Medulla oblongata (tissue), 1 donor: ENCODE measurements at regions not wholly inside any gene's neighbourhood (a gene's known extent, or its start where the extent isn't known, plus 50 kb on each side); places are given as distances from the start of the nearest gene placed in this dataset.
A peak's percentile ranks its signal among the peaks of the same experiment; 100 is the strongest.

Experiments
- DNase-seq: peaks from one replicate; pipeline ENCODE4 v3.0.0-alpha.2; 2015; ENCODE audit errors: extremely low spot score

DNA sequence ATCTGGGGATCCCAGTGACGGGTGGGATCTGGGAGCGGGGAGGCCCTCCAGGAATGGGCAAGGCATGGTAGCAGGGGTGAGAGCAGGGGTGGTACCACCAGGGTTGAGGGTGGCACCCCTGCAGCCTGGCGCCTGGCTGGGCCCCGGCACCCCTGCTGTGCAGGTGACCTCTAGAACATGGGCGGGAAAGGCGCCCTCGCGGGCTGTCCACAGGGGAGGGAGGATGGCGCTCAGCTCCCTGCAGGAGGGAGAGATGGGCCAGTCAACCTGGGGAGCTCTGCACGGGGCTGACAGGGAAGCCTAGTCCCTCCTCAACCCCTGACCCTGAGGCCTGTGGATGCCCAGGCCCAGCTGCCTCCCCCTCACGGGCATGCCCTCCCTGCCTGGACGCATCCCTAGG, 61.6 kb upstream of the SLCO4A1 start:
- DNase-seq: no peak

DNA sequence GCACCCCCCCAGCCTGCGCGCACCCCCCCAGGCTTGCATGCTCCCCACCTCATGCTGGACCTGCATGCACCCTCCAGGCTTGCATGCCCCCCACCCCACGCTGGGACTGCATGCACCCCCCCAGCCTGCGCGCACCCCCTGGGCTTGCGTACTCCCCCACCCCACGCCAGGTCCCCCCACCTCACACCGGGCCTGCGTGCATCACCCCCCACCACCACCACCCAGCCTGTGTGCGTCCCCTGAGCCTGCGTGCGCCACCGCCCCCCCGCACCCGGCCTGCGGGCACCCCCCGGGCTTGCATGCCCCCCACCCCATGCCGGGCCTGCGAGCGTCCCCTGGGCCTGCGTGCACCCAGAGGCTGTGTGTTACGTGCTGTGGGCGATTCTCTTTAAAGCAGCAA, 61.0 kb upstream of the SLCO4A1 start:
- DNase-seq: no peak

DNA sequence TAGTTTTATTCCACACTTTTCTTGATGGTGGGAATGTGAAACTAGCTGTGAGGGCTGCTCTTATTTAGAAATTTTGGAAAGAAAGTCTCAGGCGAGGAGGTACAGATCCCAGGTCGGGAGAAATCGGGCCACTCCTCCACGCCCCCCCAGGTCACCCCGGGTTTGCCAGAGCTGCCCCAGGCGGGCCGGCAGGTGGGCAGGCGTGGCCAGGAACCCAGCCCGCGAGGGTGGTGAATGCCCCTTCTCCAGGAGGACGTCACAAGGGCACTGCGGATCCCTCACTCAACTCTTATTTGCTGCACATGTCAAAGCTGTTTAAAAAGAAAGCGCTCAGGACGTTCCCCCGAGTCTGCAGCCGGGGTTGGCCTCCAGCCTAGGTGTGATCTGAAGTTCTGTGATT, 60.5 kb upstream of the SLCO4A1 start:
- DNase-seq: no peak

DNA sequence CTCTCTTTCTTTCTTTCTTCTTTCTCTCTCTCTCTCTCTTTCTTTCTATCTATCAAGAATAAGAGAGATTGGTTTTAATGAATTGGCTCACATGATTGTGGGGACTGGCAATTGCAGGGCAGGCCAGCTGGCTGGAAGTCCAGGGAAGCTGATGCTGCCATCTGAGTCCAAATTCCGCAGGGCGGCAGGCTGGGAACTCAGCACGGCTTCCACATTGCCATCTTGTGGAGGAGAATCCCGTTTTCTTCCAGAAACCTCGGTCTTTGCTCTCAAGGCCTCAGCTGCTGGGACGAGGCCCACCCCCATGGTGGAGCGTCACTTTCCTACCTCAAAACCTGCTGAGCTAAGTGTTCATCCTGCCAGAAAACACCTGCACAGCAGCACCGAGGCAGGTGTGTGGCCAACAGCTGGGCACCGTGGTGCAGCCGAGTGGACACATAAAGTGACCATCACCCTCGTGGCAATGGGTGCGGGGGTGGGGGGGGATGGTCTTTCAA, 58.8 kb upstream of the SLCO4A1 start:
- peak; percentile 57 for DNase-seq

DNA sequence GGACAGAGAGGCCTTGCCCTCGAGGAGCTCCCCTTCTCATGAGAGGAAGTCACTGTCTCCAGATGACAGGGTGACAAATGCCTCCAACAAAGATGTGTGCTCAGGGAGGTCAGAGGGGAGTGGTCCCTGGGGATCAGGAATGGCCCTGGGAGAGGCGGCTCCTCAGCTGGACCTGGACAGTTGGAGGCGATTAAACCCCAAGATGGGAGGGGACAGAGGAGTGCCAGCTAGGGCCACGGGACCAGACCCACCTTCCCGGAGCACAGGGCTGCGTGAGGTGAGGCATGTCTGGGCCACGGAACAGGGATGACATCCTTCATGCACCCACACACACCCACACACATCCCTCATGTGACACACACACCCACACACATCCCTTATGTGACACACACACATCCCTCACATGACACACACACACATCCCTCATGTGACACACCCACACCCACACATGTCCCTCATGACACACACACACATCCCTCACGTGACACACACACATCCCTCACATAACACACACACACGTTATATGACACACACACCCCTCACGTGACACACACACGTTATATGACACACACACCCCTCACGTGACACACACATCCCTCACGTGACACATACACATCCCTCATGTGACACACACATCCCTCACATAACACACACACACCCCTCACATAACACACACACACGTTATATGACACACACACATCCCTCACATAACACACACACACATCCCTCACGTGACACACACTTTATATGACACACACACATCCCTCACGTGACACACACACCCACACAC, 57.4 kb upstream of the SLCO4A1 start:
- DNase-seq: no peak

DNA sequence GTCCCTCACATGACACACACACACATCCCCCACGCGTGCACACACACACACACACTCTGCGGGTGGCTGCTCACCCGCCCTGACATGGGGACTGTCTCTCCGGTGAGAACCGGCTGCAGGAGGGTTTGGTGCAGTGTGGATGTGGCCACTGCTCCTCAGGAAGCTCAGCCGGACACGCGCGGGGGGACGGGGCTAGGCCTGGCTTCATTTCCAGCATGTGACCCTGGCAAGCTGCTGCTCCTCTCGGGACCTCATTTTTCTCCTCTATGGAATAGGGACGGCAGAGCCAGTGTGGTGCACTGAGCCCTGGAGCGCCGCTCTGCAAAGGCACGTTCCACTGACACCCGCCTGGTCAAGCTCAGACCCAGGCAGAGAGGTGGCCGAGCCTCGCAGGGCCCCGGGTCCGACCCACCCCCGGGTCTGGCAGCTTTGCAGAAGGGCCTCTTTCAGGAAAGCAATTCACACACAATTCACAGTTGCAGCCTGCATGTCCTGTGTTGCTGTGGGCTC, 56.8 kb upstream of the SLCO4A1 start:
- DNase-seq: no peak

DNA sequence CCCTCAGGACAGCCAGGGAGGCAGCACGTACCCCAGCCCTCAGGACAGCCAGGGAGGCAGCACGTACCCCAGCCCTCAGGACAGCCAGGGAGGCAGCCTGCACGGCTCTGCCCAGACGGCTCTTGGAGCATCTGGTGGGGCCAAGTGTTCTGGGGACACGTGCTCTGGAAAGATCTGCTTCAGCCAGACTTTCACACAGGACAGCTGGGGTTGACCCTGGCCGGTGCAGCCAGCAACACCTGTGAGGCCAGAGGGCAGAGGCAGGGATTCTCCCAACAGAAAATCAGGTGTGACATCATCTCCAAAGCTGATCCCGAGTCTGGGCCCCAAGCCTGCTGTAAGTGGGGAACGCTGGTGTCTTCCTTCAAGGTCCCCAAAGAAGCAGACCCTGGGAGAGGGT, 55.5 kb upstream of the SLCO4A1 start:
- DNase-seq: no peak

DNA sequence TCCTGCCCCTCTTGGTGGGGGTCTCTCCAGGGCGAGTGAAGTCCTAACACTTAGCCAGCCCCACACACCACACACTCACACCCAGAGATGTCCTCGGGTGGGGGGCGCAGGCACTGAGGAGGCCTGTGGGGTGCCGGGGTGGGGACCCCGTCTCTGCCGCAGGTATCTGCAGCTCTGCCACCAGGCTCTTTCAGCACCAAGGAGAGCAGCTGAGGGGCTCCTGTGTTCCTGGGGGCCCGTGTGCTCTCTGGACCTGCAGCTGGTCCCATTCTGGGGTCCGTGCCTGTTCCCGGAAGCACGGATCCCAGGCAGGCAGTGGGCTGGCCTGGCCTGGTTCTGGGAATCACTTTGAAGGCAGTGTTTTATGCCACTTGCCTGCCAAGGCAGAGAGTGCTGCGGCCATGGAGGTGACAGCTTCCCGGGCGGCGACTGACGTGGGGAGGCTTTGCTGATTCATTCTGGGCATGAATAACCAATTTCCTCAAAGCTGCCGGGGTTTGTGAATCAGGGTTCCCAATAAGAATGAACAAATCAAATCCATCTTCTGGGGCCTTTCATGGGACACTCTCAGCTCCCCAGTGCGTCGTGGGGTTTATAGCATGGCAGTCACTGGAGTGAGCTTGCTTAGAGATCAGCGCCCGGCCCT, 54.4 kb upstream of the SLCO4A1 start:
- no peak for DNase-seq

DNA sequence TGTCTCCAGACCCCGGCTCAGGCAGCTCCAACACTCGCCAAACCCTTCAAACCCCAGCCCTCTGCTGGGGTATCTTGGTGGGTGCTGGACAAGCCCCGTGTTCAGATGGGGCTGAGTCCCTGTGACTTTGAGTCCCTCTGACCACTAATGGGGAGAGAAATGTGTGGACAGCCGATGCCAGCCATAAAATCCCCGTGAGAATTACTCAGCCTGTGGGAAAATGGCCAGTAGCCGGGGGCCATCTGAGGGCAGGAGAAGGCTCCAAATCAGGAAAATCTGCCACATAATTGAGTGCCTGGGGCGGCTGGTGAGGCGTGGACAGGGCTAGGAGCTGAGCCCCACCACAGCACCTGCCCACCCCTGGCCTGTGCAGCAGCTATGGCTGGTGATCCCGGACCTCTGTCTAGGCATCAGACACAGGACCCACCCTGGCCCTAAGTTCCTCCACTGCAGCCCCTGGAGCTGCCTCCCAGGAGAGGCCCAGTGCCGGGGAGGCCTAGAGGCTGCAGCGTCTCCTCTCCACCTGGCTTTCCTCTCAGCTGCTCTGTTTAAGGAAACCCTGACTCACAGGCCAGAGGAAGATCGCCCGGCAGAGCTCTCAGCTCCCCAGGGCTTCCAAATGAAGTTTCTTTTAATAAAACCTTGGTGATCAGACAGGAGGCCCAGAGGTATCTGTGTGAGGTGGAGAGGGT, 53.7 kb upstream of the SLCO4A1 start:
- no peak for DNase-seq

DNA sequence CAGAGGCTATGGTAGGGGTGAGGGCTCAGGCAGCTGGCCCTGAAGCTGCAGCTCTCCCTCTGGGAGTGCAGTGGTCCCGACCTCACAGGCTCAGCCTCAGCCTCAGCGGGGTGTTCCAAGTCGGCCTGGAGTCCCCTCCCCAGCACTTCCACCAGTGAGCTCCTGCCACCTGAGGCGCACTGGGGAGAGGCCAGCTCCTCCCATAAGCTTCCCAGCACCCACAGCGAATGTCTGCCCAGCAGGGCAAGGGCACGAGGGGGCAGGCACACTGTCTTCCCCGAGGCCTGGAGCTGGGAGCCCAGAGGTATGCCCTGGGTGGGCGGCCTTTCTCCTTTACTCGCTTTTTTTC, 53.2 kb upstream of the SLCO4A1 start:
- DNase-seq: no peak

DNA sequence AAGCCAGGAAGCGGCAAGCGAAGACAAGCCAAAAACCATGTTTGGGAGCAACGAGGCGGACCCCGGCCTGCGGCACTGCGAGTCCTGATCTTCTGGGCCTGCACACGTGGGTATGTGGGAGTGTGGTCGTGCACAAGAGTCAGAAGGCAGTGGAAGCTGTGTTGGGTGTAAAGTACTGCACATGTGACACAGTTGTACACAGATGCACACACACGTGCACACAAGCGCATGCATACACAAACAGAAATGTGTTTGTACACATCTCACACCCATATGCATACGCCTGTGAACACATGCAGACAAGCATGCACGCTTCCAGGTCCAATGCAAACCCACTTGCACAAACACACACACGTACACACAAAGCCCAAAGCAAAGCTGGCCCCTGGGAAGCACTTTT, 52.6 kb upstream of the SLCO4A1 start:
- no peak for DNase-seq

DNA sequence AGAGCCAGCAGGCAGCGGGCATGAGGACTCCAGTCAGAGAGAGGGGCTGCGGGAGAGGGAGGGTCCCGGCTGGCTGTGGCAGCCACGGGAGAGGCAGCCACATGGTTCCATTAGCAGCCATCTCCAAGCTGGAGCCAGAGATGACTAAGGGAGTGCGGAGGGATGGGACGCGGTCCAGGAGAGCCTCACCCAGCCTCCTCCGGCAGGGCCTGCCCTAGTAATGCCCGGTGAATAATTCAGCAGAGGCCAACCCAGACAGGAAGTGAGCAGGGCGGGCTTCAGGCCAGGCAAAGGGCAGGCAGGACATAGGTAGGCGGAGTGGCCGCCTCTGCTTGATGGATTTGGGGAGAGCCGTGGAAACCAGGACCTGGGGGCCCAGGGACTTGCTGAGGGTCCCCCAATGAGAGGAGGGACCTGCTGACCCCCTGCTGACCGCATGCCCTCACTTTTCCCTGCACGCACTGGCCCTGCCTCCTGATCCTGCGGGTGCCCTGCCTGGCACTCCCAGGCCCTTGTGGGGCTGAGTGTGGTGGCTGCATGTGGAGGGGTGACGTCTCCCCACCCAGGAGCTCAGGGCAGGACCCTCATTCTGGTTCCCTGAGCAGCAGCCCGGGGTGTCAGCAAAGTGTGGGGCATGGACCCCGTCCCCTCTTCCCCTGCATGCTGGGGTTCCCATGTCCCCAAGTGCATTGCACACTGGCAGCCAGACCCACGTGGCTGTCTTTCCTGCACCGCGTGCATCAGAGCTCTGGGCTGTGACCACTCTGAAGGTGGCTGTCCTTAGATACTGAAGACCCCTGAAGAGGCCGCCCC, 51.8 kb upstream of the SLCO4A1 start:
- DNase-seq: no peak

DNA sequence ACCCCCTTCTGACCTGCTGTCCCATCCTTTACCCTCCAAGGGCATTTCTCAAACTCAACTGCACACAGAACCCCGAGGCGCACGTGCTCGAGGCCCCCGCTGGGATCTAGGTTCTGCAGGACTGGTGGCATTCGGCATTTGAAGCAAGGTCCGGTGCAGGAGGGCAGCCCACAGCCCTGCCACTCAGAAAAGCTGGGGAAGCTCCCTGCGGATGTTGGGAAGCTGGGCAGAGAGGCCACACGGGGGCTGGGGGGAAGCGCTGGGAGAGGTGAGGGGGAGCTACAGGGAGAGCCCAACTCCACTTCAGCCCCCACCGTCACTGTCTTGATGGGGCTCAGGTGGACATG, 51.2 kb upstream of the SLCO4A1 start:
- no peak for DNase-seq

DNA sequence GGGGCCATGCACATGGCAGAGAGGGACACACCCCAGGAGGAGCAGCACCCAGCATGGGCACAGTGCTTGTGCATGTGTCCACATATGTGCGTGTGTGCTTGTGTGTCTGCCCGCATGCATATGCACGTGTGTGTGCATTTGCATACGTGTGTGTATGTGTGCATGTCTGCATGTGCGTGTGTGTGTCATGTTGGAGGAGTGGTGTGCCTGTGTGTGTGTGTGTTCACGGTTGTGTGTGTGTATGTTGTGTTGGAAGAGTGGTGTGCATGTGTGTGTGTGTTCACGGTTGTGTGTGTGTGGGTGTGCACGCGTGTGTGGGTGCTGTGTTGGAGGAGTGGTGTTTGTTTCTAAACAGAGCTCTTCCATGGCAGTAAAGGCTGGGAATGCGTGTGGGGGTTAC, 50.7 kb upstream of the SLCO4A1 start:
- DNase-seq: no peak
